CD1c-positive myeloid dendritic cell (primary cell): ENCODE measurements at regions not wholly inside any gene's neighbourhood (a gene's known extent, or its start where the extent isn't known, plus 50 kb on each side); places are given as distances from the start of the nearest gene placed in this dataset.

Source experiments
- DNase-seq: peaks from one replicate; pipeline ENCODE4 v3.0.0-alpha.2; 2016; ENCODE audit errors: extremely low spot score

DNA sequence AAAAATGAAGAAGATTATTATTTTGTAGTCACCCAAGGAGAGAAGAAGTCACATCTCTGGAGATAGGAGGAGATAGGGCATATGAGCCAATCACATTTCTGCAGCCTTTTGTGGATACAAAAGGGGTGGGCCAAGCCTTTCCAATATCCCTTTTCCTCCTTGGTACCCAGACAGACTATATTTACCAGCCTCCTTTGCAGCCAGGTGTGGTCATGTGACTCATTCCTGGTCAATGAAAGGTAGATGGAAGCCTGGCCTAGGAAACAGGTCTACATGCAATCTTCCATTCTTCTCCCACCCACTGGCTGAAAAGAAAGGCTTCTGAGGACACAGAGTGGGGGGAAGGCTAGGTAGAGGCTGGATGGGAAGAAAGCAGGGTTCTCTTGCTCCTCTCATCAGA lies 58.1 kb upstream of the ERG start:
- no peak for DNase-seq

- no peak for DNase-seq
These were observed 62.9 kb upstream of the ERG start for GRCh38 chr21:38561205-38561604.

- no peak for DNase-seq
These were observed 63.6 kb upstream of the ERG start for GRCh38 chr21:38561613-38562581.

- no peak for DNase-seq
These were observed 69.2 kb upstream of the ERG start for GRCh38 chr21:38567335-38567969.

GRCh38 chr21:38567970-38568360 lies 69.7 kb upstream of the ERG start:
- no peak for DNase-seq

GRCh38 chr21:38569733-38570132 lies 71.5 kb upstream of the ERG start:
- no peak for DNase-seq

GRCh38 chr21:38570596-38570995 lies 72.3 kb upstream of the ERG start:
- DNase-seq, result no peak

DNA sequence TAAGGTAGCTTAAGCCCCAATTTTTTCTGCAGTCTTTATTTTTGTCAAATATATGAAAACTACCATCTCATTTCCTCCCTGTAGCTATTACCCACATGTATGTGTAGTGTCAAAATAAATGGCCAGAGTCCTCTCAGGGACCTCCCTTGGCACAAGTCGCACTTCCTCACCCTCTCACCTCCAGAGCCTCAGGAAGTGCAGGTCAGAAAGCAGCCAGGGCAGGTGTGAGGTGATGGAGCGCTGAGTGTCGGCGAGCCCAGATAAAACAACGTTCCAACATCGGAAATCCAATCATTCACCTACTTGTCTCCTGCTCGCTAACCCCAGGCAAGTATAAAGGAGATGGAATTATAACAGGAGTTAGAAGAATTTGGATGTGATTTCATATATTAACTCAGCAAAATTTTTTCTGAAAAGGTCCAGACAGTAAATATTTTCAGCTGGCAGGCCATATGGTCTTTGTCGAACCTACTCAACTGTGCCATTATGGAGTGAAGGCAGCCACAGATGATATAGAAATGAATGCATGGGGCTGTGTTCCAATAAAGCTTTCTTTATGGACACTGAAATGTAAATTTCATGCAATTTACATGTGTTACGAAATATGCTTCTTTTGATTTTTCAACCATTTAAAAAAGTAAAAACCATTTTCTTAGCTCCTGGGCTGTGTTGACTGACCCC lies 76.8 kb upstream of the ERG start:
- DNase-seq, result no peak

- no peak for DNase-seq
These were observed 79.6 kb upstream of the ERG start for GRCh38 chr21:38577887-38578286.

DNA sequence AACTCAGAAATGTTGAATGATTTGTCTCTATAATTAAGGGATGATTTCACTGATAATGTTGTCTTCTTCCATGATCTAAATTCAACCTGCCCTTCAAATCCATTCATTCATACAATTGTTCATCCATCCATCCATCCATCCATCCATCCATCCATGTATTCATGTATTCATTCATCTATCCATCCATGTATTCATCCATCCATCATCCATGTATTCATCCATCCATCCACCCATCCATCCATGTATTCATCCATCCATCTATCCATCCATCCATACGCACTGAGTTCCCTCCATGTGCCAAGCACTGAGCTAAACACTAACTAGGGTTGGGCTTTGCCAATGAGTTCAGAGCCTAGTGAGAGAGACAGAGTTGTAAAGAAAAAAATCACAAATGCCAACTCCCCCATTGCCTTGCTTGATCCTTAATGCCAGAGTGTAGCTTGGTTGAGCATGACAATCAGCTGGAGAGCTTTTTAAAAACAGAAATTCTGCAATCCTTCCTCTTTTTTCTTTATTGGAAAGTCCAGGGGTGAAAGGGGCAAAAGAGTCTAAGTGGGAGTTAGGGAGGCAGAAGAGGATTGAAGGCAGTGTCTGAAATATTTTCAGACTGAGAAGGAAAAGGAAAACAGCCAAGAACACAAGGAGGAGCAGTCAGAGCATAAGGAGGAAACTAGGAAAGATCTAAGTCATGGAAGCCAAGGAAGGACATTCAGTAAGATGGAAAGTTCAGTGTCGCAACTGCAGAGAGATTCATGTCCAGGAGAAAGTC lies 92.4 kb upstream of the ERG start:
- DNase-seq, result no peak

GRCh38 chr21:38591218-38591537 lies 92.9 kb upstream of the ERG start:
- DNase-seq, result no peak

GRCh38 chr21:38596264-38597042 lies 98.2 kb upstream of the ERG start:
- DNase-seq, result no peak

DNA sequence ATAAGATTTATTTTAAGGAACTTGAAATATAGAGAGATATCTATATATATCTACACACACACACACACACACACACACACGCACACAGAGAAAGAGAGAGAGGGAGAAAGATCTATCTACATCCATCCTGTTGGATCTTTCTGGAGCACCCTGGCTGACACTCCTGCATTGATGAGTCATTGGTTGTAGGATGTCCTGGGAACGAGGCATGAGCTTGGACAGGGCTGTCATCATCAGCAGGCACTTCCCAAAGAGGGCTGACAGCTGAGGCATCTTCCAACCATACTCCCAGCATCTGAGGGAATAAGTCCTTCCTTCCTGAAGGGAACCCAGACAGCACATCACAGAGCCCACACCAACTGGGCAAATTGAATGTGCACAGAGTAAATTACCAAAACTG lies 99.1 kb upstream of the ERG start:
- no peak for DNase-seq

- no peak for DNase-seq
These were observed 100.1 kb upstream of the ERG start for GRCh38 chr21:38598413-38598812.

- no peak for DNase-seq
These were observed 101.2 kb upstream of the ERG start for GRCh38 chr21:38599381-38599975.

DNA sequence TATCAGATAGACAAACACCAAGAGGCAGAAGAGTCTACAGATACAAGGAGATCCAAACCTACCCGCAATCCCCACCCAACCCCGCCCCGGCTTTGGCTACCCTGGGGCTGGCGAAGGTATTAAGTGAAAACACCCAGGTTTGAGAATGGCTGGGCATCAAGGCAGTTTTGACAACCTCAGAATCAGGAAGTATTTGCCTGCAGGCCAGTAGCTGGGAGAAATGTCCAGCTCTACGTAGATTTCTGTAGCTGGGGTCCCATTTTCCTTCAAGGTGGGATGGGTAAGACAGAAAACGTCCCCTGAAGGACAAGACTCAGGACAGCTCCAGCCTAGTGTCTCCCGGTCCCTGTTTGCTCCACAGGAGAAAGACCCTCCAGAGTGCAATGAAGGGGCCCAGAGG lies 101.8 kb upstream of the ERG start:
- no peak for DNase-seq

- no peak for DNase-seq
These were observed 107.0 kb upstream of the ERG start for GRCh38 chr21:38605236-38605635.

DNA sequence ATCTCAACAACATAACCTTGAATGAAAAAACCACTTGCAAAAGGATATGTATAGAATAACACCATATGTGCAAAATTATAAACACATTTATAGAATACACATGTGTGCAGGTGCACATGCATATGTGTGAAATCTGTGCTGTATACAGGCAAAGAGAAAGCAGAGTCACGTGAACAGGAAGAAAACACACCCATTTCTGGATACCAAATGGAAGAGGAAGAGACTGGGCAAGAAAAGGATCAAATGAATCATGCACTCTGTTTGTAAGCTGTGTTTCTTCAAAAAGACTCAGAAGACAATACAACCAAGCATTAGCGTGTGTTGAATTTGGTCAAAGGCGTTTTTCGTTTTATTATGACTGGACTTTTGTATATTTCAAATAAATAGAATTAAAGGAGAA lies 111.3 kb upstream of the ERG start:
- peak; percentile 13 for DNase-seq

DNA sequence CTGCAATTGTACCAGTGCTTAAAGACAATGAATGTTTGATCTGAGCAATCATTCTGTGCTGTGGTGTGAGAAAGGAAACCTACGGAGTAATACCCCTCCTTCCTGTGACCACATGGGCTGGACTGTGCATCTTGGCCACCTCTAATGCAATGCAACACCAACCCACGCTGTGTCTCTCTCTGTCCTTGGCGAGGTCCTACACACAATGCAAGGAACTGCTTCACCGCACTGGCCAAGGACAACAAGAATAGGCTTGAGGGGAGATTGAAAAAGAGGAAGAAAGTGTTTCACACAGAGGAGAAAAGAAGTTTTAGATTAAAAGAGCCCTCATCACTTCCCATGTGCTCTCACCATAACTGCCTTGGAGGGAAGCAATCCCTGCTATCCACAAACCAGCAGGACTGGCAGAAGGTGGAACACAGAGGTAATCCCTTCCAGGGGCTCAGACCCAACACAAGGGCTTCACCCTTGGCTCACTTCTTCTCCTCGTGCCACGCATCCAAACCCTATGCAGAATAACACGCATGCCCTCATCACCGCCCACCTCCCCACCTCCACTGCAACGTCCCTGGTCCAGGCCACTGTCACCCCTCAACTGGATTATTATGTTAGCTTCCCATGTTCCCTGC lies 112.5 kb upstream of the ERG start:
- peak; percentile 6 for DNase-seq

DNA sequence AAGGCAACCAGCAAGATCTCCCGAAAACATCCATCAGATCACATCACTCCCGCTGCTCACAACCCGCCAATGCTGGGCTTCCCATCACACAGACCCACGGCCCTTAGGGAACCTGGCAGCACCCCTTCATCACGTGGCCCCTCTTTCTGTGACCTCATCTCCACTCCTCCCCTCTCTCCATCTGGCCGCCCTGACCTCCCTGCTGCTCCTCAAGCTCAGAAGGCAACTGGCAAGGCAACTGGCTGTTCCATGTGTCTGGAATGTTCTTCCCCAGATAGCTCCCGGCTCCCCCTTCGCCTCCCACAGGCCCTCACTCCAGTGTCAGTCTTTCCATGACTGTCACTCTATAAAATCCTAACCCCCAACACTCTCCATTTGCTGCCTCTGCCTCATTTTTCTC lies 113.0 kb upstream of the ERG start:
- no peak for DNase-seq
